OCI-LY7 (cell line): ENCODE measurements at regions not wholly inside any gene's neighbourhood (a gene's known extent, or its start where the extent isn't known, plus 50 kb on each side); places are given as distances from the start of the nearest gene placed in this dataset.

Experiments
- EZH2phosphoT487 ChIP-seq: fragments of 200-600 bp; sonication (generic); IDR thresholded peaks from 2 replicates; pipeline ENCODE4 v1.6.1; 2018; ENCODE audit warnings: low read depth, borderline replicate concordance, mild to moderate bottlenecking, mixed run types, antibody characterized with exemption, low read length, moderate library complexity, mixed read lengths
- TF ChIP-seq, protein P1 (sequence below): fragments of 200-600 bp; sonication (generic); conservative IDR thresholded peaks from 2 replicates; pipeline ENCODE4 v1.5.1; 2014; ENCODE audit warnings: mild to moderate bottlenecking, antibody characterized with exemption, low read length, moderate library complexity, mixed read lengths

DNA sequence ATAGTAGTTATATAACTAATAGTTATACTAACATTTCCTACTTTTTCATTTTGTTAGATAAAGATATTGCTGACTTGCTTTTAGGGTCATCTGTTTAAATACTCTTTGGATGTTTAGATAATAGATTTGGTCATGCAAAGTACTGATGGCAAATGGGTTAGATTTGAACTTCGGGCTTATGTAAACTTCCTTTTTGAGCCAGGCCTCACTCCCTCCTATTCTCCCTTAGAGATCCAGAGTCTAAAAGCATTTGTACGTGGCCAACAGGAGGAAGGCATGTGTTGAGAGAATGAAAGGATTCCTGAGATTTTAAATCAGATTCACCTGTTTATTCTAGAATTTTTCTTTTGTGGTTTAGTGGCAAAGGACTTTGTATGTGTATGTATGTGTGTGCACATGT, 106.4 kb upstream of the GBE1 start:
- TF ChIP-seq, protein P1, sequence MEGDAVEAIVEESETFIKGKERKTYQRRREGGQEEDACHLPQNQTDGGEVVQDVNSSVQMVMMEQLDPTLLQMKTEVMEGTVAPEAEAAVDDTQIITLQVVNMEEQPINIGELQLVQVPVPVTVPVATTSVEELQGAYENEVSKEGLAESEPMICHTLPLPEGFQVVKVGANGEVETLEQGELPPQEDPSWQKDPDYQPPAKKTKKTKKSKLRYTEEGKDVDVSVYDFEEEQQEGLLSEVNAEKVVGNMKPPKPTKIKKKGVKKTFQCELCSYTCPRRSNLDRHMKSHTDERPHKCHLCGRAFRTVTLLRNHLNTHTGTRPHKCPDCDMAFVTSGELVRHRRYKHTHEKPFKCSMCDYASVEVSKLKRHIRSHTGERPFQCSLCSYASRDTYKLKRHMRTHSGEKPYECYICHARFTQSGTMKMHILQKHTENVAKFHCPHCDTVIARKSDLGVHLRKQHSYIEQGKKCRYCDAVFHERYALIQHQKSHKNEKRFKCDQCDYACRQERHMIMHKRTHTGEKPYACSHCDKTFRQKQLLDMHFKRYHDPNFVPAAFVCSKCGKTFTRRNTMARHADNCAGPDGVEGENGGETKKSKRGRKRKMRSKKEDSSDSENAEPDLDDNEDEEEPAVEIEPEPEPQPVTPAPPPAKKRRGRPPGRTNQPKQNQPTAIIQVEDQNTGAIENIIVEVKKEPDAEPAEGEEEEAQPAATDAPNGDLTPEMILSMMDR: no peak
- TF ChIP-seq EZH2phosphoT487: no peak
